NT2/D1 (cell line): ENCODE measurements at regions not wholly inside any gene's neighbourhood (a gene's known extent, or its start where the extent isn't known, plus 50 kb on each side); places are given as distances from the start of the nearest gene placed in this dataset.

Experiments used
- DNase-seq: peaks from one replicate; pipeline ENCODE4 v3.0.0-alpha.2; 2011; ENCODE audit warnings: low read depth, low spot score
- H3K27me3 ChIP-seq: 2 replicates; pipeline ENCODE4 v1.6.0; 2011; ENCODE audit warnings: mild to moderate bottlenecking; ENCODE audit not compliant: insufficient read length, insufficient read depth
- H3K36me3 ChIP-seq: 2 replicates; pipeline ENCODE4 v1.6.1; 2011; ENCODE audit warnings: mild to moderate bottlenecking, low read length, mixed read lengths; ENCODE audit not compliant: insufficient read depth, insufficient read length
- H3K4me1 ChIP-seq: 2 replicates; pipeline ENCODE4 v1.5.1; 2011; ENCODE audit not compliant: insufficient read depth, insufficient read length
- H3K4me3 ChIP-seq: 2 replicates; pipeline ENCODE4 v1.5.1; 2011; ENCODE audit warnings: low read depth; ENCODE audit not compliant: insufficient read length
- H3K9ac ChIP-seq: 2 replicates; pipeline ENCODE4 v1.6.0; 2011; ENCODE audit warnings: low read depth; ENCODE audit not compliant: insufficient read length
- H3K9me3 ChIP-seq: 2 replicates; pipeline ENCODE4 v1.5.1; 2011; ENCODE audit warnings: mild to moderate bottlenecking, low read length; ENCODE audit not compliant: insufficient read depth
- SUZ12 ChIP-seq: IDR thresholded peaks from 2 replicates; pipeline ENCODE4 v1.6.1; 2011; ENCODE audit not compliant: insufficient read length, insufficient read depth; ENCODE audit errors: extremely low read depth
- YY1 ChIP-seq: IDR thresholded peaks from 2 replicates; pipeline ENCODE4 v1.6.1; 2011; ENCODE audit not compliant: insufficient read length, insufficient read depth
- ZNF274 ChIP-seq: IDR thresholded peaks from 2 replicates; pipeline ENCODE4 v1.6.1; 2011; ENCODE audit warnings: mild to moderate bottlenecking, low read depth, low read length

- Histone ChIP-seq H3K4me3 (no peak overlapping the region), H3K36me3 (no peaks in the 10 kb centered on the region), H3K4me1 (no peaks in the 10 kb centered on the region), H3K9ac (no peak overlapping the region), H3K27me3 (no peaks in the 10 kb centered on the region), H3K9me3 (peaks cover 11% of the 10 kb centered on the region; the same call in 1 of the 2 replicates)
- TF ChIP-seq ZNF274 (no peak), YY1 (no peak), SUZ12 (no peak)
- no peak for DNase-seq
These were observed 452.8 kb downstream of the ENC1 start for GRCh38 chr5:74187757-74188156.

GRCh38 chr5:74186356-74187315, 453.9 kb downstream of the ENC1 start:
- Histone ChIP-seq H3K9ac (no peak overlapping the region), H3K27me3 (no peaks in the 10 kb centered on the region), H3K9me3 (peaks cover 11% of the 10 kb centered on the region; the same call in 1 of the 2 replicates), H3K36me3 (no peaks in the 10 kb centered on the region), H3K4me3 (no peak overlapping the region), H3K4me1 (no peaks in the 10 kb centered on the region)
- DNase-seq: no peak
- TF ChIP-seq SUZ12 (no peak), ZNF274 (no peak), YY1 (no peak)

- peaks cover 11% of the 10 kb centered on the region; the same call in 1 of the 2 replicates for H3K9me3 ChIP-seq
- no peak overlapping the region for H3K9ac ChIP-seq
- DNase-seq: no peak
- H3K4me3 ChIP-seq: no peak overlapping the region
- TF ChIP-seq YY1 (no peak), SUZ12 (no peak), ZNF274 (no peak)
- H3K27me3 ChIP-seq: no peaks in the 10 kb centered on the region
- no peaks in the 10 kb centered on the region for H3K4me1 ChIP-seq
- no peaks in the 10 kb centered on the region for H3K36me3 ChIP-seq
These were observed 454.9 kb downstream of the ENC1 start for GRCh38 chr5:74185599-74185998.

GRCh38 chr5:74184649-74185048, 455.9 kb downstream of the ENC1 start:
- Histone ChIP-seq H3K36me3 (no peaks in the 10 kb centered on the region), H3K4me1 (no peaks in the 10 kb centered on the region), H3K9me3 (peaks cover 11% of the 10 kb centered on the region; the same call in 1 of the 2 replicates), H3K9ac (no peak overlapping the region), H3K27me3 (no peaks in the 10 kb centered on the region), H3K4me3 (no peak overlapping the region)
- TF ChIP-seq YY1 (no peak), SUZ12 (no peak), ZNF274 (no peak)
- no peak for DNase-seq

- H3K4me1 ChIP-seq: no peaks in the 10 kb centered on the region
- DNase-seq: no peak
- no peak for TF ChIP-seq SUZ12
- TF ChIP-seq ZNF274: no peak
- TF ChIP-seq YY1: no peak
- H3K27me3 ChIP-seq: no peaks in the 10 kb centered on the region
- H3K9ac ChIP-seq: no peak overlapping the region
- no peak overlapping the region for H3K4me3 ChIP-seq
- H3K36me3 ChIP-seq: no peaks in the 10 kb centered on the region
- H3K9me3 ChIP-seq: no peaks in the 10 kb centered on the region
These were observed 457.5 kb downstream of the ENC1 start for GRCh38 chr5:74183041-74183440.

- H3K9me3 ChIP-seq: no peaks in the 10 kb centered on the region
- H3K4me3 ChIP-seq: no peak overlapping the region
- no peak for TF ChIP-seq SUZ12
- DNase-seq: no peak
- H3K36me3 ChIP-seq: no peaks in the 10 kb centered on the region
- H3K9ac ChIP-seq: no peak overlapping the region
- no peaks in the 10 kb centered on the region for H3K27me3 ChIP-seq
- H3K4me1 ChIP-seq: no peaks in the 10 kb centered on the region
These were observed 457.9 kb downstream of the ENC1 start for GRCh38 chr5:74182603-74183002.

- no peak for DNase-seq
- no peaks in the 10 kb centered on the region for H3K9me3 ChIP-seq
- no peaks in the 10 kb centered on the region for H3K36me3 ChIP-seq
- no peaks in the 10 kb centered on the region for H3K27me3 ChIP-seq
- no peak overlapping the region for H3K4me3 ChIP-seq
- TF ChIP-seq YY1: no peak
- no peak for TF ChIP-seq SUZ12
- TF ChIP-seq ZNF274: no peak
- no peak overlapping the region for H3K9ac ChIP-seq
- H3K4me1 ChIP-seq: no peaks in the 10 kb centered on the region
These were observed 460.8 kb downstream of the ENC1 start for GRCh38 chr5:74179701-74180100.
